ENCODE measurements at regions not wholly inside any gene's neighbourhood (a gene's known extent, or its start where the extent isn't known, plus 50 kb on each side); places are given as distances from the start of the nearest gene placed in this dataset.

- DNase-seq (ENCODE audit: low read depth) = no peak
- TF ChIP-seq CTCF (IDR thresholded peaks at IDR 0.05; ENCODE audit: insufficient read depth, low read depth, low read length, missing control alignments) = no peak
- H3K4me3 ChIP-seq (ENCODE audit: low read depth, low read length) = no peak overlapping the region
These were observed 214.7 kb upstream of the CHRNA7 start for GRCh38 chr15:31815411-31816155.

GRCh38 chr15:31822463-31822862, 207.9 kb upstream of the CHRNA7 start:
- no peak overlapping the region for H3K4me3 ChIP-seq (ENCODE audit: low read depth, low read length)
- TF ChIP-seq CTCF (IDR thresholded peaks at IDR 0.05; ENCODE audit: insufficient read depth, low read depth, low read length, missing control alignments) = no peak
- no peak for DNase-seq (ENCODE audit: low read depth)

- TF ChIP-seq CTCF (IDR thresholded peaks at IDR 0.05; ENCODE audit: insufficient read depth, low read depth, low read length, missing control alignments) = no peak
- H3K4me3 ChIP-seq (ENCODE audit: low read depth, low read length) = no peak overlapping the region
- no peak for DNase-seq (ENCODE audit: low read depth)
These were observed 206.3 kb upstream of the CHRNA7 start for GRCh38 chr15:31824024-31824423.

- no peak for DNase-seq (ENCODE audit: low read depth)
- TF ChIP-seq CTCF (IDR thresholded peaks at IDR 0.05; ENCODE audit: insufficient read depth, low read depth, low read length, missing control alignments) = no peak
- H3K4me3 ChIP-seq (ENCODE audit: low read depth, low read length) = no peak overlapping the region
These were observed 201.7 kb upstream of the CHRNA7 start for GRCh38 chr15:31828594-31828993.

GRCh38 chr15:31830591-31830990, 199.7 kb upstream of the CHRNA7 start:
- no peak for DNase-seq (ENCODE audit: low read depth)
- TF ChIP-seq CTCF (IDR thresholded peaks at IDR 0.05; ENCODE audit: insufficient read depth, low read depth, low read length, missing control alignments) = no peak
- no peak overlapping the region for H3K4me3 ChIP-seq (ENCODE audit: low read depth, low read length)

- DNase-seq (ENCODE audit: low read depth) = no peak
- no peak for TF ChIP-seq CTCF (IDR thresholded peaks at IDR 0.05; ENCODE audit: insufficient read depth, low read depth, low read length, missing control alignments)
- no peak overlapping the region for H3K4me3 ChIP-seq (ENCODE audit: low read depth, low read length)
These were observed 198.7 kb upstream of the CHRNA7 start for GRCh38 chr15:31831596-31831995.

- H3K4me3 ChIP-seq (ENCODE audit: low read depth, low read length) = no peak overlapping the region
- TF ChIP-seq CTCF (IDR thresholded peaks at IDR 0.05; ENCODE audit: insufficient read depth, low read depth, low read length, missing control alignments) = no peak
- DNase-seq (ENCODE audit: low read depth) = no peak
These were observed 195.7 kb upstream of the CHRNA7 start for GRCh38 chr15:31834654-31835053.
